SK-N-SH treated with all-trans-retinoic acid at 6 μM for 48 hours (cell line): ENCODE measurements at regions not wholly inside any gene's neighbourhood (a gene's known extent, or its start where the extent isn't known, plus 50 kb on each side); places are given as distances from the start of the nearest gene placed in this dataset.

Experiments
- ARNTL ChIP-seq: fragments of 450-650 bp; formaldehyde crosslinking; IDR thresholded peaks from 2 replicates; pipeline ENCODE4 v1.5.0; 2020; ENCODE audit warnings: low read depth, mild to moderate bottlenecking, moderate library complexity, borderline replicate concordance
- ZFP30 ChIP-seq: fragments of 450-650 bp; formaldehyde crosslinking; IDR thresholded peaks from 2 replicates; pipeline ENCODE4 v1.5.0; 2022; ENCODE audit warnings: mild to moderate bottlenecking, moderate library complexity

DNA sequence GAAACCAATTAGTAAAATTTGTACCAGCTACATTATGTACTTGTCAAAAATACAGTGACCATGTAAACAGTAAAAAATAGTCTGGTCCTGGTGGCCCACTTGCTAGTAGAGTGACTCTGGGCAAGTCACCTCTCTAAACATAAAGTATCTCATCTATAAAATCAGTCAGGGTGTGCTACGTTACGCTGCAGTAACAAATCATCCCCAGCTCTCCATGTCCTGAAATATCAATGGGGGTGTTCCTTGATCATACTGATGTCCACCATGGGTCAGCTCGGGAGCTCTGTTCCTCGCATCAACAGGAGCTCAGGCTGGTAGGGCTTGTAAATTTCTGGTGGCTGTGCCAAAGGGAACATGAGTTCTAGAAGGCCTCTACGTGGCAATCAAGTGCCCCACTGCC, 268.6 kb downstream of the RAB28 start:
- TF ChIP-seq ARNTL (no peak), ZFP30 (CRISPR knock-in tag) (no peak)
